ENCODE measurements at regions not wholly inside any gene's neighbourhood (a gene's known extent, or its start where the extent isn't known, plus 50 kb on each side); places are given as distances from the start of the nearest gene placed in this dataset.

DNA sequence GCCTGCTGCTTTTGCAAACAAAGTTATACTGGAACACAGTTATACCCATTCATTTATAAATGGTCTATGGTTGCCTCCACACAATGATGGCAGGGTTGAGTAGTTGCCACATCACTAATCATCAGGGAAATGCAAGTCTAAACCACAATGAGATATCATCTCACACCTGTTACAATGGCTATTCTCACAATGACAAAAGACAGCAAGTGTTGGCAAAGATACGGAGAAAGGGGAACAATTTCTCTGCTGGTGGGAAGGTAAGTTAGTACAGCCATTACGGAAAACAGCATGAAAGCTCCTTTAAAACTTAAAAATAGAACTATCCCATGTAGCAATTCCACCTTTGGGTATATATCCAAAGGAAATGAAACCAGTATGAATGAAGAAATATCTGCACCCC, 261.4 kb downstream of the TJP1 start:
- DNase-seq (ENCODE audit: low spot score in 2 of 2) = no peak
- no peak overlapping the region for H3K4me3 ChIP-seq
- H3K9me3 ChIP-seq = no peaks in the 10 kb centered on the region
- no peak overlapping the region for H3K27ac ChIP-seq
- no peaks in the 10 kb centered on the region for H3K36me3 ChIP-seq
- no peaks in the 10 kb centered on the region for H3K27me3 ChIP-seq
- intact Hi-C loops (cut with DNase I) = no loop called here
- TF ChIP-seq, protein P1, sequence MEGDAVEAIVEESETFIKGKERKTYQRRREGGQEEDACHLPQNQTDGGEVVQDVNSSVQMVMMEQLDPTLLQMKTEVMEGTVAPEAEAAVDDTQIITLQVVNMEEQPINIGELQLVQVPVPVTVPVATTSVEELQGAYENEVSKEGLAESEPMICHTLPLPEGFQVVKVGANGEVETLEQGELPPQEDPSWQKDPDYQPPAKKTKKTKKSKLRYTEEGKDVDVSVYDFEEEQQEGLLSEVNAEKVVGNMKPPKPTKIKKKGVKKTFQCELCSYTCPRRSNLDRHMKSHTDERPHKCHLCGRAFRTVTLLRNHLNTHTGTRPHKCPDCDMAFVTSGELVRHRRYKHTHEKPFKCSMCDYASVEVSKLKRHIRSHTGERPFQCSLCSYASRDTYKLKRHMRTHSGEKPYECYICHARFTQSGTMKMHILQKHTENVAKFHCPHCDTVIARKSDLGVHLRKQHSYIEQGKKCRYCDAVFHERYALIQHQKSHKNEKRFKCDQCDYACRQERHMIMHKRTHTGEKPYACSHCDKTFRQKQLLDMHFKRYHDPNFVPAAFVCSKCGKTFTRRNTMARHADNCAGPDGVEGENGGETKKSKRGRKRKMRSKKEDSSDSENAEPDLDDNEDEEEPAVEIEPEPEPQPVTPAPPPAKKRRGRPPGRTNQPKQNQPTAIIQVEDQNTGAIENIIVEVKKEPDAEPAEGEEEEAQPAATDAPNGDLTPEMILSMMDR (IDR thresholded peaks at IDR 0.05) = no peak
- H3K4me1 ChIP-seq = no peaks in the 10 kb centered on the region

DNA sequence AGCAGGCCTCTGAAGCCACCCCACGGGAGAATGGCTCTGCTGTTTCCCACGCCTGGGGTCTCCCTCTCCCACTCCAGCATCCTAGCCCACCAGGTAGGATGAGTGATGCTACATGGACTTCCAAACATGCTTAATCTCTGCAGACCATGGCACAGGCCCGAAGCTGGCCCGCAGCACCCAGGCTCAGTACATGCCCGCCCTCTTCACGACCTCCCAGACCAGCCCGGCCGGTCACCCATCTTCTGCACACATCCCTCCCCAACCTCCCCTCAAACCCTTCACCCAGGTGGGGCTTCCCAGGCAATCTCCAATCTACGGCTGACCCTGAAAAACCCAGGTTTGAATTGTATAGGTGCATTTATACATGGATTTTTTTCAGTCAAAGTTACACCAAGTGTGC, 264.0 kb downstream of the TJP1 start:
- no peak for DNase-seq (ENCODE audit: low spot score in 2 of 2)
- Histone ChIP-seq H3K27me3 (no peaks in the 10 kb centered on the region), H3K4me3 (no peak overlapping the region), H3K27ac (no peak overlapping the region), H3K4me1 (no peaks in the 10 kb centered on the region), H3K9me3 (no peaks in the 10 kb centered on the region), H3K36me3 (no peaks in the 10 kb centered on the region)
- intact Hi-C loops (cut with DNase I) = loop anchor here (10.0 kb wide), 1 partner anchor 103 kb away; no protein-coding TSS in a partner anchor
- TF ChIP-seq, protein P1 (IDR thresholded peaks at IDR 0.05) = no peak

DNA sequence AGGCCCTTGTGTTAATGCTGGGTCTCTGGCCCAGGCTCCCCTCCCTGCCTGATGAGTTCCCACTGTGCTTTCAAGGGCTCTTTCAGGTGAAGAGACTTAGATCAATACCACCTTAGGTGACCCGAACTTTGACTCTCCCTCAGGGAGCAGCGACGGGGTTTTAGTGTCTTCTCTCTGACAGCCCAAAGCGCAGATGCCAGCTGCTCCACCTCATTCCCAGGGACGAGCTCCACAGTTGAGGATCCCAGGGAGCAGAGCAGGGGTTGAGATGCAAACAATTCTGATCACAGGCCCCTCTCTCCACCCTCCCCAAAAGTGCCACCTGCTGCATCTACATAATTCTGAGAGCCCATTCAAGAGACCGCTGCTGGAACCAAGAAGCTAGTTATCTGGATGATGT, 265.1 kb downstream of the TJP1 start:
- H3K4me3 ChIP-seq = no peak overlapping the region
- no peak for DNase-seq (ENCODE audit: low spot score in 2 of 2)
- TF ChIP-seq, protein P1 (IDR thresholded peaks at IDR 0.05) = no peak
- intact Hi-C loops (cut with DNase I) = loop anchor here (10.0 kb wide), 1 partner anchor 102 kb away; no protein-coding TSS in a partner anchor
- H3K4me1 ChIP-seq = no peaks in the 10 kb centered on the region
- no peaks in the 10 kb centered on the region for H3K9me3 ChIP-seq
- H3K36me3 ChIP-seq = no peaks in the 10 kb centered on the region
- H3K27me3 ChIP-seq = no peaks in the 10 kb centered on the region
- no peak overlapping the region for H3K27ac ChIP-seq

DNA sequence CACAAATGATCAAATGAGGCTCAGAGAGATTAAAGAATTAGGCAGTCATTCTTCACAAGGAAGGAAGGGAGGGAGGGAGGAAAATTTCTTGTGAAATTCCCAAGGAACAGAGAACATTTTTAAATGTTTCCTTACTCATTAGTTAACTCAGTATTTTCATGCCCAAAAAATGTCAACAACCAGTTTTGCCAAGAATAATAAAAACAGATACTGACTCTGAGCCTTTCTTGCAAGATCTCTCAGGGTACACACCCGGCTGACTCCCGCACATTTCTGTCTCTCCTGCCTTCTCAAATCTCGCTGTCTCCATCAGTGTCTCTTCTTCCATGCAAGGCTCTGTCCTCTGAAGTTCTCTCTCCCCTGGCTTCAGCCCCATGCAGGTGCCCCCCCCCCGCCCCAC, 265.9 kb downstream of the TJP1 start:
- Histone ChIP-seq H3K9me3 (no peaks in the 10 kb centered on the region), H3K4me1 (no peaks in the 10 kb centered on the region), H3K27me3 (no peaks in the 10 kb centered on the region), H3K27ac (no peak overlapping the region), H3K36me3 (no peaks in the 10 kb centered on the region), H3K4me3 (no peak overlapping the region)
- TF ChIP-seq, protein P1 (IDR thresholded peaks at IDR 0.05) = no peak
- intact Hi-C loops (cut with DNase I) = loop anchor here (10.0 kb wide), 1 partner anchor 102 kb away; no protein-coding TSS in a partner anchor
- no peak for DNase-seq (ENCODE audit: low spot score in 2 of 2)

DNA sequence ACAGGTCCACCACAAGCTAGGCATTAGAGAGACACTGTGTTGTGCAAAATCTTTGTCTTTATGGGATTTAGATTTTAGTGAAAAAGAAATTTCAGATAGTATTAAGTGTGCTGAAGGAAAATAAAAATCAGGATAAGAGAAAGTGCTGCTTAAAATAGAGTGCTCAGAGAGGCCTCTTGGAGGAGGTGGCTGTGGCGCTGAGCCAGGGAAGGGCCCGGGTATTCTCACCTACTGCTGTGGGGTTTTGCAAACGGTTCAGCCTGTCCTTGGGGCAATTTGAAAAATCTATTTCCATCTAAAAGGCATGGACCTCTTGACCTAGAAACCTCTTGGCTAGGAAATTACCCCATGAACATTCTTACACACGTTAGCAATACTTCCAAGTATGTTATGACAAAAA, 267.7 kb downstream of the TJP1 start:
- DNase-seq (ENCODE audit: low spot score in 2 of 2) = no peak
- H3K9me3 ChIP-seq = no peaks in the 10 kb centered on the region
- H3K36me3 ChIP-seq = no peaks in the 10 kb centered on the region
- H3K4me1 ChIP-seq = no peaks in the 10 kb centered on the region
- H3K4me3 ChIP-seq = no peak overlapping the region
- intact Hi-C loops (cut with DNase I) = loop anchor here (10.0 kb wide), 1 partner anchor 100 kb away; no protein-coding TSS in a partner anchor
- H3K27ac ChIP-seq = no peak overlapping the region
- H3K27me3 ChIP-seq = no peaks in the 10 kb centered on the region
- TF ChIP-seq, protein P1 (IDR thresholded peaks at IDR 0.05) = no peak
